Activated naive CD4-positive, alpha-beta T cell treated with anti-CD3 and anti-CD28 coated beads, Interleukin-2, amount 50 U/mL, for 24 hours (primary cell): ENCODE measurements at regions not wholly inside any gene's neighbourhood (a gene's known extent, or its start where the extent isn't known, plus 50 kb on each side); places are given as distances from the start of the nearest gene placed in this dataset.

ENCODE experiments used
- H3K27ac Mint-ChIP-seq: one replicate; pipeline ENCODE4 v1.8.0; 2021; ENCODE audit warnings: mild to moderate bottlenecking, mixed read lengths
- H3K27me3 Mint-ChIP-seq: one replicate; pipeline ENCODE4 v1.8.0; 2021; ENCODE audit warnings: mixed read lengths
- H3K36me3 Mint-ChIP-seq: one replicate; pipeline ENCODE4 v1.8.0; 2021; ENCODE audit warnings: mixed read lengths
- H3K4me1 Mint-ChIP-seq: one replicate; pipeline ENCODE4 v1.8.0; 2021; ENCODE audit warnings: mixed read lengths
- H3K4me3 Mint-ChIP-seq: one replicate; pipeline ENCODE4 v1.8.0; 2021; ENCODE audit warnings: mild to moderate bottlenecking, mixed read lengths
- H3K9me3 Mint-ChIP-seq: one replicate; pipeline ENCODE4 v1.8.0; 2021; ENCODE audit warnings: mixed read lengths

DNA sequence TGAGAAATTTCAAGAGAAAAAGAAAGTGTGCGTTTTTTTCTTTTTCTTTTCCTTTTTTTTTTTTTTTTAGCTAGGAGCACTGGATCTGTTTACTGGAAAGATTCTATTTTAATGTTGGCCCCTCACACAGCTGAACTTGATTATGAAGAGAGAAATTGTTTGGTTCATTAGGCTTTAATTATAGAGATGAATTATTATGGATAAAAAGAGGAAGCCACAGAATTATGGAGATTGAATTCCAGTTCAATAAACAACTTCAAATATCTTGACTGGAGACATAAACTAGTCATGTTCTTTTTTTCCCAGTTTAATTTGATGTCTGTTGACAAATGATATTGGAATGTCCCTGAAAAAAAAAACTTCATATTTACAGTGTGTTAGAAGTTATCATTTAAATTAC lies 152.0 kb upstream of the HS3ST3A1 start:
- Mint-ChIP-seq H3K4me3 (no peak overlapping the region), H3K9me3 (no peaks in the 10 kb centered on the region), H3K4me1 (no peaks in the 10 kb centered on the region), H3K36me3 (no peaks in the 10 kb centered on the region), H3K27ac (no peak overlapping the region), H3K27me3 (no peaks in the 10 kb centered on the region)

DNA sequence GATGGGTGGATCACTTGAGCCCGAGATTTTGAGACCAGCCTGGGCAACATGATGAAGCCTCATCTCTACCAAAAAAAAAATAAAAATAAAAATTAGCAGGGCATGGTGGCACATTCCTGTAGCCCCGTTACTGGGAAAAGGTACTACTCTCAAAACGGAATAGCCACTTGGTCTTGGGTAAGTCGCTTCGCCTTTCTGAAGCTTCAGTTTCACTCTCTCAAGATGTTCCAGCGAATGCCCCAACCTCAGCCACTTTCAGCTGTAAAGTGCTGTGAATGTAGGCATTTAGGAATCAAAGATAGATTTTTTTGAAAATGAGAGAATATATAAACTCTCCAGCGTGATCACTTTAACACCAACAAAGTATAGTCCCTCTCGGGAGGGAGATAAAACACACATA lies 154.1 kb upstream of the HS3ST3A1 start:
- Mint-ChIP-seq H3K9me3 (no peaks in the 10 kb centered on the region), H3K36me3 (no peaks in the 10 kb centered on the region), H3K27me3 (no peaks in the 10 kb centered on the region), H3K4me1 (no peaks in the 10 kb centered on the region), H3K27ac (no peak overlapping the region), H3K4me3 (no peak overlapping the region)

DNA sequence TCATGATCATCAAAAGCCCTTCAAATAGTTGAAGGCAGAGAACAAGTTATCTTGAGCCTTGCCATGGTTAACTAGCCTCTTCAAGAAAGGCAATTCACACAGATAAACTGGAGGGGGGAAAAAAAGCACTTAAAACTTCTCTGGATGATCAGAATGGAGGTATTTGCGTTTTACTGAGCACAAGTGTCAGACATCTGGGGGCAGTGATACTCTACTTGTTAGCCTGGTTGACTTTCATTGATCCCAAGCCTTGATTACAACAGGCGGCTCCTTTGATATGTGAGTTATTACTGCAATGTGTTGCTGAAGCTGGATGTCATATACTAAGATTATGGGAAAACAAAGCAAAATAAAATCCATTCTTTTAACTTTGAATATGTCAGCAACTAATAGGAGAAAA lies 155.0 kb upstream of the HS3ST3A1 start:
- H3K9me3 Mint-ChIP-seq: no peaks in the 10 kb centered on the region
- H3K27me3 Mint-ChIP-seq: no peaks in the 10 kb centered on the region
- no peaks in the 10 kb centered on the region for H3K4me1 Mint-ChIP-seq
- no peak overlapping the region for H3K27ac Mint-ChIP-seq
- no peaks in the 10 kb centered on the region for H3K36me3 Mint-ChIP-seq
- no peak overlapping the region for H3K4me3 Mint-ChIP-seq

DNA sequence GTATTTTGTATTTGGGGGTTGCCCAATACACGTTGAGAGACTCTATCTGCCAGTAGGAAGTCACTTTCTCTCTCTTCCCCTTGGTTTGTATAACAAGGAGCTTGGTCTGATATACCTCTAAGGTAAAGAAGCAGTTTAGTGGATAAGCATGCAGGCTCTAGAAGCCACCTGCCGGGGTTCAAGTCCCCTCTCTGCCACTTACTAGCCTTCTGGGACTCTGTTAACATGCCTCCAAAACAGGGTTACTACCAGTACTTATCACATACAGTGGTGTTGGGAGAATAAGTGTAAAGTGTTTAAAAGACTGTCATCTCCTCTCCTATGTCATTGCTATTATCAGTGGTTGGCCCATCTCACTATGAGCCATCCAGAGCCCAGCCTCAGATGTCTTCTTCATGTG lies 156.1 kb upstream of the HS3ST3A1 start:
- Mint-ChIP-seq H3K27ac (no peak overlapping the region), H3K9me3 (no peaks in the 10 kb centered on the region), H3K4me3 (no peak overlapping the region), H3K27me3 (no peaks in the 10 kb centered on the region), H3K4me1 (no peaks in the 10 kb centered on the region), H3K36me3 (no peaks in the 10 kb centered on the region)

DNA sequence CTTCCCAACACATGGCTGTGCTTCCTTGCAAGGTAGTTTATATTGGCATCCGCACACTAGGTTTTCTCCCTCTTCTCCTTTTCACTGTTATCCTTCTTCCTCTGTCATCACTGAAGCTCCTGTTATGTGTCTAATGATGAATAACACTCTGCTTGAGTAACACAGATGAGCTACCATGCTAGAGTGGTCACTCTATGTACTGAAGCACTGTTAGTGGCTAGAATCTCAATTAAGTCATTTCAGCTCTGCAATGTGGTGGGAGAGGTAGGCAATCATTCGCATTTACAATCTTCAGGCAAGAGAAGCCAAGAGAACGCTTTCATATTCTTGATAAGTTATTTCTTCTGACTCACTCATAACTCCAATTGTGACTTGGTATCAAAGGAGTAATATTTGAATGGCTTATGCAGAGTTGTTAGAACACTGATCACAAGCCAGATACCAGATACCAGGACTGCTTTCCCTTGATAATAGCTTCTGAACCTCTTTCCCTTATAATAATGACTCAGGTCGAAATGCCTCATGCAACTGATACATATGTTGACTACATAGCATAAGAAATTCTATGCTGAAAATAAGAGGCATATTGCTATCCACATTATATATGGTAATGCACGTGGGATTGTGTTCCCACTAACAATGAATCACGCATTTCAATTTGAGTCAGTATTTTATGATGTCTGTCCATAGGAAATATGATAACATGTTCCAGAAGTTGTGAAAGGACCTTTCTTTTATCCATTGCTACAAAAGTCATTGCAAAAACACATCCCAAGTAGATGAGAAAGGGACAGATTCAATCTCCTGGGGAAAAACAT lies 158.0 kb upstream of the HS3ST3A1 start:
- H3K36me3 Mint-ChIP-seq: no peaks in the 10 kb centered on the region
- no peaks in the 10 kb centered on the region for H3K9me3 Mint-ChIP-seq
- H3K27ac Mint-ChIP-seq: peak overlapping the region; percentile 14
- H3K27me3 Mint-ChIP-seq: peaks cover 5% of the 10 kb centered on the region
- no peak overlapping the region for H3K4me3 Mint-ChIP-seq
- no peaks in the 10 kb centered on the region for H3K4me1 Mint-ChIP-seq

DNA sequence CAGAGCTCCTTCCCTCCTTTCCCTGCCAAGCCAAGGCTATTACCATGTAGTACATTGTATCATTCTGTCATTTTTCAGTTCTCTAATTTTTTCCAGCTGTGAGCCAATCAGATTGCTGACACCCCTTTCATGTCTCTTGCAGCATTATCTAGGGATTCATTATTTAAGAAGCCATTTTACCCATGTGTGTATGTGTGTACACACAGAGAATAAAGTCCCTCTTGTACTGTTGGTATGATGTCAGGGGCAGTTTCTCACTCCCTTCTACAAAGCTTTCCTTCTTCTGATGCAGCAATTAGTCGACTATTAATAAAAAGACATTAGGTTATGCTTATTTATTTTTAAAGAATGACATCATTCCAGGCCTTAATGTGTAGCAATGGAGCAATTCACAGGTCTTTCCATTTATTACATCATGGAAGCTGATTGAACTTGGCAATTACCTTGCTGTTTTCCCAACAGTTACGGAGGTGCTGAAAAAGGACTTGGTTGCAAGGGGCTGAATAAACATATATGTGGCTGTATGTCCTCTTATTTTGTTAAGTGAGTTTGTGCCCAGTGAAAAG lies 159.4 kb upstream of the HS3ST3A1 start:
- H3K27me3 Mint-ChIP-seq: peaks cover 9% of the 10 kb centered on the region
- H3K36me3 Mint-ChIP-seq: no peaks in the 10 kb centered on the region
- H3K4me3 Mint-ChIP-seq: no peak overlapping the region
- no peak overlapping the region for H3K27ac Mint-ChIP-seq
- no peaks in the 10 kb centered on the region for H3K4me1 Mint-ChIP-seq
- no peaks in the 10 kb centered on the region for H3K9me3 Mint-ChIP-seq

DNA sequence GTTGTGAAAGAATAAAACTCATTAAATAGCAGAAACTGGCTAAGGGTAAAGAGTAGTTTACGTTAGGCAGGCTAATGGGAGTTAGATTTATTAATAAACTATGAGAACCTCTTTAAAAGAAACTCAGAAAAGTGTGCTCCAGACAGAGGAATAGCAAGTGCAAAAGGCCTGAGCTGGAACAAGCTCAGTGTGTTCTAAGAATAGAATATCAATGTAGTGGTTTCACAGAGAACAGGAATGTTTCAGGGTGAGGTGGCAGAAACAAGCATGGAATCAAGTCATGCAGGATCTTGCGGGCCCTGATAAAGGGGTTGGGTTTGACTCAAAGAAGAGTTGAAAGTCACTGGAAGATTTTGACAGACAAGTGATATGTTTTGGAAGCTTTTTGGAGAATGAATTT lies 164.0 kb upstream of the HS3ST3A1 start:
- H3K9me3 Mint-ChIP-seq: no peaks in the 10 kb centered on the region
- H3K27me3 Mint-ChIP-seq: peaks cover 9% of the 10 kb centered on the region
- no peak overlapping the region for H3K4me3 Mint-ChIP-seq
- no peak overlapping the region for H3K27ac Mint-ChIP-seq
- no peaks in the 10 kb centered on the region for H3K36me3 Mint-ChIP-seq
- no peaks in the 10 kb centered on the region for H3K4me1 Mint-ChIP-seq

DNA sequence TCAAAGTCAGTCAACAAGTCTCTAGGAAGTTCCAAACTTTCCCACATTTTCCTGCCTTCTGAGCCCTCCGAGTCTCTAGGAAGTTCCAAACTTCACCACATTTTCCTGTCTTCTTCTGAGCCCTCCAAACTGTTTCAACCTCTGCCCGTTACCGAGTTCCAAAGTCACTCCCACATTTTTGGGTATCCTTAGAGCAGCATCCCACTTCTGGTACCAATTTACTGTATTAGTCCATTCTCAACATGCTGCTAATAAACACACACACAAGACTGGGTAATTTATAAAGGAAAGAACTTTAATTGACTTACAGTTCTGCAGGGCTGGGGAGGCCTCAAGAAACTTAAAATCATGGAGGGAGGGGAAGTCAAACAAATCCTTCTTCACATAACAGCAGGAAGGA lies 169.0 kb upstream of the HS3ST3A1 start:
- Mint-ChIP-seq H3K4me3 (no peak overlapping the region), H3K4me1 (no peaks in the 10 kb centered on the region), H3K9me3 (peaks cover 5% of the 10 kb centered on the region), H3K27ac (no peak overlapping the region), H3K36me3 (no peaks in the 10 kb centered on the region), H3K27me3 (peaks cover 3% of the 10 kb centered on the region)

DNA sequence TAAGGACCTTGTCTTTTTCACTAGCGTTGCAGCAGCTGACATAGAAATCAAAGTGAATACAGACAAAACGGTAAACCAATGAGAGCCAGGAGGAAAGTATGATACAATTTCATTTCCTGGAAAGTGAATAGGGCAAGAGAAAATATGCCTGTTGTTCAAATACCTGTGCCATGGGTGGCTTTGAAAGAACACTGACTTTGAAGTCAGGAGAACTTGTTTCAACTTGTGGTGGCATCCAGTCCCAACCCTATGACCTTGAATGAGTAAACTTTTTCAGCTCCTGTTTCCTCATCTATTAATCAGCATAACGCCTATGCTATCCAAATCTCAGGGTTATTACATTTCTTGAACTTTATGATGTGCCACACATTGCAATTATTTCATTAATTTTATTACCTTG lies 173.7 kb upstream of the HS3ST3A1 start:
- Mint-ChIP-seq H3K4me1 (no peaks in the 10 kb centered on the region), H3K9me3 (peaks cover 20% of the 10 kb centered on the region), H3K36me3 (peaks cover 8% of the 10 kb centered on the region), H3K27me3 (no peaks in the 10 kb centered on the region), H3K27ac (no peak overlapping the region), H3K4me3 (no peak overlapping the region)

DNA sequence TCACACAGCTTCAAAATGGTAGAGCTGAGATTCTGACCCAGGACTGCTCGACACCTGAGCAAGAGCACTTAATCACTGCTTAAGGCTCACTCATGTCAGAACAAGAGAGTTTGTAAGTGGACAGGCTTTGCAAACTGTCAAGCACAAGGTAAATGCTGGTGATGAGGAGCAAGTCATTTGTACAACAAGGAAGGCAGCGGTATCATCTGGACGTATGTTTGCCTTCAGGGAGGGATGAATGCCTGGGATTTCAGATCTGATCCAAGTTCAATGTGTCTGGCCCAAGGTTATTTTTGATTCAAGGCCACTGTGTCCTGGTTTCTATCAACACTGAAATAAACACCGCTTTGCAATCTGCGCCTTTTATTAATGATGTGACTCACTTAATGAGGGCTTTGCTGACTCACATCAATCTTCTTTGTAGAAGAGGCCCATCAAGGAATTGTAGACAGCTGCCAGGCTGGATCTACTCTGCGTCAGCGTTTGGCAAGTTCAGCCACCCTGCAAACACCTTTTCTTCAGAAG lies 174.4 kb upstream of the HS3ST3A1 start:
- Mint-ChIP-seq H3K27me3 (no peaks in the 10 kb centered on the region), H3K9me3 (peaks cover 20% of the 10 kb centered on the region), H3K4me3 (no peak overlapping the region)

DNA sequence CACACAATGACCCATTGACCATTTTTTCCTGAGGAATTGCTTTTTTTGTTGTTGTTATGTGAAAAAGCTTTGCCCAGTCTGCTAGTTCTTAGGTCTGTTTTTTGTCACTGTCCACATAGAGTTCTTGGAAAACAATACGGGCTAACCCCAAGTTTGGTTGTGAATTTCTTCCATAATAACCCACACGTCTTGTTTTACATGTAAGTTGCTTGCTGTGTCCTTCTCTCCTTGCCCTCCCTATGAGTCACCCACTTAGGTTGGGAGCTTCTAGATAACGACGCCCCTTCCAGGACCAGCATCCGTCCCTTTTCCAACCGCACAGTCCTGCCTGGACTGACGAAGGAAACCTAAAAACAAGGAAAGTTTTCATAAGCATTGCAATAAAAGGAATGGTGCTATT lies 175.3 kb upstream of the HS3ST3A1 start:
- Mint-ChIP-seq H3K27ac (no peak overlapping the region), H3K36me3 (peaks cover 8% of the 10 kb centered on the region), H3K4me1 (no peaks in the 10 kb centered on the region), H3K4me3 (no peak overlapping the region), H3K9me3 (peaks cover 15% of the 10 kb centered on the region), H3K27me3 (no peaks in the 10 kb centered on the region)

More for the DNA sequence above, 174.4 kb upstream of the HS3ST3A1 start:
- H3K4me1 Mint-ChIP-seq: no peaks in the 10 kb centered on the region
- peaks cover 8% of the 10 kb centered on the region for H3K36me3 Mint-ChIP-seq
- no peak overlapping the region for H3K27ac Mint-ChIP-seq

DNA sequence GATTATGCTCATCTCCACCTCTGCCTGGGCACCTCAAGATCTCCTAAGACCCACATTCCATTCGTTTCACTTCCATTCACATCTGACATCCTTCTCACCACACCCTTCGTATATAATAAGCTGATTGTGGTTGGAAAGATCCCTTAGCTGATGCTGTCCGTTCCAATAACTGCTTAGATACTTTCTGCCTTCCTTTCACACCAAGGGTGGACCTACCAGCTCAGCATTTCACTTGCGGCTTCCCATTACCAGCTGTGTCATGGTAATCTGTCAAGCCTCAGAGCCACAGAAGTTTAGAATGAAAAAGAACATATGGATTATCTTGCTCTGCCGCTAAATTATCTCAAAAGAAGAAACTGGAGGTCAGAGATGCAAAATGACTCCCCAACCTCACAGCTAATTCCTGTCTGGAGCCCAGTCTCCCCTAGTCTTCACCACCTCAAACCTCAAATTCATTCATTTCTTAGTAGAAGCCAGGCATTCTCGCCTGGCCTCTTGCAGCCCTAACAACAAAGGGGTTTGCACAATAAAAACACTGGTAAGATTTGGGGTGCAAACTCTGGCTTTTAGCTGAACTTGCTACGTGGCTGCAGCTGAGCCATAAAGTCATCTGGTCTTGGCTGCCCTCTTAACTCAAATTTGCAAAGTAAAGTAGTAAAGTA lies 182.8 kb upstream of the HS3ST3A1 start:
- Mint-ChIP-seq H3K4me3 (no peak overlapping the region), H3K27me3 (no peaks in the 10 kb centered on the region), H3K36me3 (peaks cover 3% of the 10 kb centered on the region), H3K9me3 (peaks cover 9% of the 10 kb centered on the region), H3K4me1 (no peaks in the 10 kb centered on the region), H3K27ac (no peak overlapping the region)

DNA sequence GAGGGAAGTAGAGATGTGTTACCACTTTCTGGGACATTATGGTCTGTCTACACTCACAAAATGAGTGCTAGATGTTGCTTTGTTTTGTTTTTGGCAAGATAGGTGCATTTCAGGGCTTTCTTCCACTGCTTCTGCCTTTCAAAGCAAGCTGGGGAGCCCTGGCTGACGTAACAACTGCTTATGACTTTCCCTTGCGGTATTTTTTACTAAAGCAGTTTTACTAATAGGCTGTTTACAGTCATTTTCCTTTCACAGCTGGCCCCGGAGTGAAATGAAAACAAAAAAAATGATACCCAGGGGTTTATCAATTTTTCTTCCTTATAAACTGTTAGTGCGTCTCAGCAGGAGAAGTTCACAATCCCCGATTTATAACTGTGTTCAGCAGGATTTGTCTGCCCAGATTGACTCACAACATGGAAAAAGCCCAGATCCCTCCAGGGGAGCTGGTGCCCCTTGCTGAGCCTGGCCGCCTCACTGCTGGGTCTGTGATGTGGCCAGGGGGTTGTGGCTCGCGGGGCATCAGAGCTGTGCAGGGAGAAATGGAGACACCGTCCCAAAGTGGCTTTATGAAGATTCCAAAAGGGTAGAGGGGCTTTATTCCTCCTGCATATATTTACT lies 184.4 kb upstream of the HS3ST3A1 start:
- Mint-ChIP-seq H3K27ac (no peak overlapping the region), H3K27me3 (no peaks in the 10 kb centered on the region), H3K4me3 (no peak overlapping the region), H3K36me3 (no peaks in the 10 kb centered on the region), H3K9me3 (no peaks in the 10 kb centered on the region), H3K4me1 (no peaks in the 10 kb centered on the region)

DNA sequence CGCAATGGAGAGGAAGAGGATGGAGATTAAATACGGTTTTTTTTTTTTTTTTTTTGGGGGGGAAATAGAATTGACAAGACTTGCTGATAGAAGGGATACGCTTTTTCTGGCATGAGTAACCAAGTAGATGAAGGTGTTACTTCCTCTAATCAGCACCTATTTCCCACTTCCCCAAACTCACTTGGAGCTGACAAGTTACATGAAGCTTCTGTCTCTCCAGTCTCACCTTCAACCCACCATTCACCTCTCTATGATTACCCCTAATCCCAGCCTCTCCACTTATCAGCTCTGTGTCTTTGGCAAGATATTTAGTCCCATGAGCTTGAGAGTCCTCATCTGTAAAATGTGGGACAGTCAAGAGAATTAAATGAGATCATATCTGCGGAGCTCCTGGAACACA lies 185.9 kb upstream of the HS3ST3A1 start:
- H3K9me3 Mint-ChIP-seq: no peaks in the 10 kb centered on the region
- no peaks in the 10 kb centered on the region for H3K36me3 Mint-ChIP-seq
- H3K27me3 Mint-ChIP-seq: no peaks in the 10 kb centered on the region
- no peaks in the 10 kb centered on the region for H3K4me1 Mint-ChIP-seq
- H3K27ac Mint-ChIP-seq: no peak overlapping the region
- no peak overlapping the region for H3K4me3 Mint-ChIP-seq

DNA sequence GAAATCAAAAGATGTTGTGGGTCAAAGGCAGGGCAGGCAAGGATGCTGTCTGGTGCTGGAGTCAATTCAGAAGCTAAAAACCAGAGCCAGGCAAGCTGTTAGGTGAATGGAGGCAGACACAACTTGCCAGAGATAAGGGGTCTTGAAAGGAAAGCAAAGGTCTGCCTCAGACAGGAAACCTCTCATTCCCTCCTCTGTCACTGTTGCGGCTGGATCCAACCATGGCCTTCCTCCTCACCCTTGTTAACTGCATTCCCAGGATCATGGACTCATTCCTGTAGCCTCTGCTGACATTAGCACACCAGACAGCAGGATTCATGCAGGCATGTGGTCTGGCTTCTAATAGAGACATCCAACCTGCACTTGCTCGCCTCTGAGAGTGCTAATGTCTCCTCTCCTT lies 186.7 kb upstream of the HS3ST3A1 start:
- Mint-ChIP-seq H3K36me3 (no peaks in the 10 kb centered on the region), H3K4me1 (no peaks in the 10 kb centered on the region)

DNA sequence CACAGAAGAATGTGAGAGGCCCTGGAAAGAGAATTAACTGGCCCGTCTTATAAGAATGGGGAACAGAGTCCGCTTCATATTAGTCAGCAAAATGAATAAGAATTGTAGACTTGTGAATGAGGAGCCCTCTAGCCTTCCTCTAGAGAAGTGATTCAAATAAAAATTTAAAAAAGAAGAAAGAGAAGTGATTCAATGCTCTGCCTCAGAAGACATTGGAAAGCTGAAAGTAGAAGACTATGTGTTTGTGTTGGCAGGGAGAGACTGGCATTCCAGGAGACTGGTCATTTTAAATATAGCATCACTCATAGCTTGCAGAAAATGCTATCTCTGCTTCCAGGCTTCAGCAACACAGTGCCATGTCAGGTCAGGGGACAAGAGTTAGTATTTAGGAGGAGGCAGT lies 190.6 kb upstream of the HS3ST3A1 start:
- no peaks in the 10 kb centered on the region for H3K27me3 Mint-ChIP-seq
- no peaks in the 10 kb centered on the region for H3K36me3 Mint-ChIP-seq
- H3K27ac Mint-ChIP-seq: no peak overlapping the region

More for the DNA sequence above, 186.7 kb upstream of the HS3ST3A1 start:
- H3K27ac Mint-ChIP-seq: no peak overlapping the region
- H3K4me3 Mint-ChIP-seq: no peak overlapping the region
- no peaks in the 10 kb centered on the region for H3K9me3 Mint-ChIP-seq
- no peaks in the 10 kb centered on the region for H3K27me3 Mint-ChIP-seq

More for the DNA sequence above, 190.6 kb upstream of the HS3ST3A1 start:
- no peaks in the 10 kb centered on the region for H3K9me3 Mint-ChIP-seq
- no peak overlapping the region for H3K4me3 Mint-ChIP-seq
- H3K4me1 Mint-ChIP-seq: no peaks in the 10 kb centered on the region
